Astrocyte of the spinal cord (primary cell): ENCODE measurements at regions not wholly inside any gene's neighbourhood (a gene's known extent, or its start where the extent isn't known, plus 50 kb on each side); places are given as distances from the start of the nearest gene placed in this dataset.

Source experiments
- DNase-seq: peaks from one replicate; pipeline ENCODE4 v3.0.0; 2011; ENCODE audit warnings: low read depth, low spot score
- H3K4me3 ChIP-seq: 2 replicates; pipeline ENCODE4 v1.5.1; 2011; ENCODE audit warnings: low read depth, mild to moderate bottlenecking, low read length, moderate library complexity
- in situ Hi-C: cut with HindIII; loops from 2 replicates; pipeline ENCODE4 v1.10.0; 2017; ENCODE audit warnings: low sequenced_read_pairs
- TF ChIP-seq, protein P1 (sequence below): IDR thresholded peaks from 2 replicates; pipeline ENCODE4 v1.5.1; 2012; ENCODE audit warnings: low read depth, mild to moderate bottlenecking, low read length, inconsistent platforms

DNA sequence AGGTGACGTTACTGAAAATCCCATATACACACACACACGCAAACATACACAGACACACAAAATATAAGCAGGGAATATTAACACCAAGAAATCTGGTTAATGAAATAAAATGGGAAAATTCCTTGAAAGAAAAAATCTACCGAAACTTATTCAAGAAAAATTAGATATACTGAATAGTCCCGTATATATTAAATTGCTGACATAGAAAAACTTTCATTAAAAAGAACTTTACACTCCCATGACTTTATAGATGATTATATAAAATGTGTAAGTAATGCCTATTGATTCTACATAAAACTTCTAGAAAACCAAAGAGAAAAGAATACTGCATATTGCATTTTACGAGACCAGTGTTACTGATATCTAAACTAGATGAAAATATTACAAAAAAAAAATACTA, 803.2 kb downstream of the SLC16A7 start:
- TF ChIP-seq, protein P1, sequence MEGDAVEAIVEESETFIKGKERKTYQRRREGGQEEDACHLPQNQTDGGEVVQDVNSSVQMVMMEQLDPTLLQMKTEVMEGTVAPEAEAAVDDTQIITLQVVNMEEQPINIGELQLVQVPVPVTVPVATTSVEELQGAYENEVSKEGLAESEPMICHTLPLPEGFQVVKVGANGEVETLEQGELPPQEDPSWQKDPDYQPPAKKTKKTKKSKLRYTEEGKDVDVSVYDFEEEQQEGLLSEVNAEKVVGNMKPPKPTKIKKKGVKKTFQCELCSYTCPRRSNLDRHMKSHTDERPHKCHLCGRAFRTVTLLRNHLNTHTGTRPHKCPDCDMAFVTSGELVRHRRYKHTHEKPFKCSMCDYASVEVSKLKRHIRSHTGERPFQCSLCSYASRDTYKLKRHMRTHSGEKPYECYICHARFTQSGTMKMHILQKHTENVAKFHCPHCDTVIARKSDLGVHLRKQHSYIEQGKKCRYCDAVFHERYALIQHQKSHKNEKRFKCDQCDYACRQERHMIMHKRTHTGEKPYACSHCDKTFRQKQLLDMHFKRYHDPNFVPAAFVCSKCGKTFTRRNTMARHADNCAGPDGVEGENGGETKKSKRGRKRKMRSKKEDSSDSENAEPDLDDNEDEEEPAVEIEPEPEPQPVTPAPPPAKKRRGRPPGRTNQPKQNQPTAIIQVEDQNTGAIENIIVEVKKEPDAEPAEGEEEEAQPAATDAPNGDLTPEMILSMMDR: no peak
- in situ Hi-C loops: no loop called here
- no peak overlapping the region for H3K4me3 ChIP-seq
- no peak for DNase-seq

GRCh38 chr12:60402996-60403395, 807.2 kb downstream of the SLC16A7 start:
- no peak overlapping the region for H3K4me3 ChIP-seq
- in situ Hi-C loops: no loop called here
- DNase-seq: no peak
- TF ChIP-seq, protein P1: no peak

DNA sequence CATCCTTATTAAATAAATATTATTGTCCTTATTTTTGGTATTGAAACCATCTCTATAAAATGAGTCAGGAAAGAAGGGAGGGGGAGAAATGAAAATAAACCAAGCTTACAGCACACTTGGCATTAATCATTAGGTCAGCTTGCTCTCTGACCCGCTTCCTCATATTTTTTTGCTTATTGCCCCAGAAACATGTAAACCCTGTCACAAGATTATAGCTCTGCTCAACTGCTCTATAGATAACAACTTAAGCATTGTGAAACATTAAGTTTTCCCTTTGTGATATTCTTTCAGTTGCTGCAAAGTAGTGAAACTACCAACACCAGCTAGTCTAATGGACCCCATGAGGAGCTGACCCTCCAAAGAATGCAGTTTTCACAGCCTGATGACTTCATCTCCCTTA, 819.5 kb downstream of the SLC16A7 start:
- TF ChIP-seq, protein P1: no peak
- no peak for DNase-seq
- no peak overlapping the region for H3K4me3 ChIP-seq
- in situ Hi-C loops: no loop called here

- no peak for DNase-seq
- H3K4me3 ChIP-seq: no peak overlapping the region
- TF ChIP-seq, protein P1: no peak
- in situ Hi-C loops: no loop called here
Observed at GRCh38 chr12:60419986-60420385, 824.2 kb downstream of the SLC16A7 start.

- DNase-seq: no peak
- no peak overlapping the region for H3K4me3 ChIP-seq
- in situ Hi-C loops: no loop called here
- TF ChIP-seq, protein P1: no peak
Observed at GRCh38 chr12:60421741-60422140, 825.9 kb downstream of the SLC16A7 start.

- H3K4me3 ChIP-seq: no peak overlapping the region
- DNase-seq: no peak
- TF ChIP-seq, protein P1: no peak
- in situ Hi-C loops: no loop called here
Observed at GRCh38 chr12:60437297-60437696, 841.5 kb downstream of the SLC16A7 start.

DNA sequence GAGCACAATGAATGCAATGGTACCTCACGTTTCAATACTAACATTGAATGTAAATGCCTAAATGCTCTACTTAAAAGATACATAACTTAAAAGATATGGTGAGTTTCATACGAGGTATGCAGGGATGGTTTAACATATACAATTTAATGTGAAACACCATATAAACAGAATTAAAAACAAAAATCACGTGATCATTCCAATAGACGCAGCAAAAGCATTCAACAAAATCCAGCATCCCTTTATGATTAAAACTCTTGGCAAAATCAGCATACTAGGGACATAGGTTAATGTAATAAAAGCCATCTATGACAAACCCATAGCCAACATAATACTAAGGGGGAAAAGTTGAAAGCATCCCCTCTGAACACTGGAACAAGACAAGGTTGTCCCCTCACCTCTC, 845.7 kb downstream of the SLC16A7 start:
- TF ChIP-seq, protein P1: no peak
- no peak for DNase-seq
- in situ Hi-C loops: no loop called here
- no peak overlapping the region for H3K4me3 ChIP-seq
